ENCODE measurements at regions not wholly inside any gene's neighbourhood (a gene's known extent, or its start where the extent isn't known, plus 50 kb on each side); places are given as distances from the start of the nearest gene placed in this dataset.
A peak's percentile ranks its signal among the peaks of the same experiment; 100 is the strongest.

DNA sequence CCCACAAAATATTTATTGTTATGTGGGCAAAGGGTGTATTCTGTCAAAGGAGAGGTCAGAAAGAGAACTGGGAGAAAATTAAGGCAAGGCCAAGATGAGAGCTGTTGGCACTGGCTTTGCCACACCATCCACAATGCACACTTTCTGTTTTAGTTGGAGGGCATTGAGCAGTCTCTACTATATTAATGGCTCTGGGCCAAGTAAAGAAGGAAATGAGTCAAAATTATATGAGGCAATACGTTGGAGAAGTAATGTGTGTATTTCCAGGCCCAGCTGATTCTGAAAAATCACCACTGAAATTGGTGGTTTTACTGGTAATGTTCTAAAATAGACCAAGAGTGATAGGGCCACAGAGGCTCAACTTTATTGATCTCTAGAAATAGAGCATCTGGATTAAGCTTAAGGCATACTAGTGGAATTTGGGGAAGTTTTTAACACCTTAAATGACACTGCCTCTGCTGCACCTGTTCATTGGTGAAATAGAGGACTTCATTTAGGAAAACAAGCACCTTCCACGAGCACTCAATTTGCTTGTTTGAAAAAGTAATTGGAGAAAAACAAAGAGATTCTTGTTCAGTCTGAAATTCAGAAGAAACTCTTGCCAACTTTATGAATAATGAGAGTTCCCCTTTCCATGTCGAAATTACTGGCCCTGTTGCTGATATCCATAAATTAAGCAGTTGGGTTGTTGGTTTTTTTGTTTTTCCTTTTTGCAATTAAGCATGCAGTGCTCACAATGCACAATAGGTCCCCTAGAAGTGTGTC lies 424.9 kb downstream of the ADGRL2 start (continued):
- TF ChIP-seq, protein P1, sequence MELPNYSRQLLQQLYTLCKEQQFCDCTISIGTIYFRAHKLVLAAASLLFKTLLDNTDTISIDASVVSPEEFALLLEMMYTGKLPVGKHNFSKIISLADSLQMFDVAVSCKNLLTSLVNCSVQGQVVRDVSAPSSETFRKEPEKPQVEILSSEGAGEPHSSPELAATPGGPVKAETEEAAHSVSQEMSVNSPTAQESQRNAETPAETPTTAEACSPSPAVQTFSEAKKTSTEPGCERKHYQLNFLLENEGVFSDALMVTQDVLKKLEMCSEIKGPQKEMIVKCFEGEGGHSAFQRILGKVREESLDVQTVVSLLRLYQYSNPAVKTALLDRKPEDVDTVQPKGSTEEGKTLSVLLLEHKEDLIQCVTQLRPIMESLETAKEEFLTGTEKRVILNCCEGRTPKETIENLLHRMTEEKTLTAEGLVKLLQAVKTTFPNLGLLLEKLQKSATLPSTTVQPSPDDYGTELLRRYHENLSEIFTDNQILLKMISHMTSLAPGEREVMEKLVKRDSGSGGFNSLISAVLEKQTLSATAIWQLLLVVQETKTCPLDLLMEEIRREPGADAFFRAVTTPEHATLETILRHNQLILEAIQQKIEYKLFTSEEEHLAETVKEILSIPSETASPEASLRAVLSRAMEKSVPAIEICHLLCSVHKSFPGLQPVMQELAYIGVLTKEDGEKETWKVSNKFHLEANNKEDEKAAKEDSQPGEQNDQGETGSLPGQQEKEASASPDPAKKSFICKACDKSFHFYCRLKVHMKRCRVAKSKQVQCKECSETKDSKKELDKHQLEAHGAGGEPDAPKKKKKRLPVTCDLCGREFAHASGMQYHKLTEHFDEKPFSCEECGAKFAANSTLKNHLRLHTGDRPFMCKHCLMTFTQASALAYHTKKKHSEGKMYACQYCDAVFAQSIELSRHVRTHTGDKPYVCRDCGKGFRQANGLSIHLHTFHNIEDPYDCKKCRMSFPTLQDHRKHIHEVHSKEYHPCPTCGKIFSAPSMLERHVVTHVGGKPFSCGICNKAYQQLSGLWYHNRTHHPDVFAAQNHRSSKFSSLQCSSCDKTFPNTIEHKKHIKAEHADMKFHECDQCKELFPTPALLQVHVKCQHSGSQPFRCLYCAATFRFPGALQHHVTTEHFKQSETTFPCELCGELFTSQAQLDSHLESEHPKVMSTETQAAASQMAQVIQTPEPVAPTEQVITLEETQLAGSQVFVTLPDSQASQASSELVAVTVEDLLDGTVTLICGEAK (IDR thresholded peaks at IDR 0.05; ENCODE audit: borderline replicate concordance): peak; percentile 55; the same call in 1 of the 2 replicates
- TF ChIP-seq IKZF2 (IDR thresholded peaks at IDR 0.05): peak; percentile 52 to 76; a peak in 3 of 4 replicates
- no peak for TF ChIP-seq RBBP5 (conservative IDR thresholded peaks at IDR 0.05)
- peak; percentile 94 for TF ChIP-seq SMAD1 (IDR thresholded peaks at IDR 0.05; ENCODE audit: low read depth, partially characterized antibody)
- TF ChIP-seq GATAD2B (conservative IDR thresholded peaks at IDR 0.05; ENCODE audit: low read depth): 0 out of 2 replicates have a peak, but pooled peaks have one; percentile 44
- TF ChIP-seq DPF2 (IDR thresholded peaks at IDR 0.05): peak; percentile 59; the same call in 1 of the 2 replicates

DNA sequence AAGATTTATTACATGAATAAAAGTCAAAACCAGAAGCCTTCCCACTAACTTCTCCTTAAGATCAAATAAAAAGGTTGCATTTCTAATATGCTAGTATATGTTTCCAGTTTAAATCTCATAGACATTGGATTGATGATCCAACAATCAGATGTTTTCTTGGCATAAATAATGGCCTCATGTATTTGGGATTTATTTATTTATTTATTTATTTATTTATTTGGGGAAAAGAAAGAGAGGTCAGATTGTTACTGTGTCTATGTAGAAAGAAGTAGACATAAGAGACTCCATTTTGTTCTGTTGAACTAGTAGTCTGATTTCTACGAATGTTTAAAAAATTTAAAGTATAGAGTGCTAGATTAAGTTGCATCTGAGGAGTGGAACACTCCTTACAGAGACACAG lies 422.4 kb downstream of the ADGRL2 start:
- FAIRE-seq (no peak), ATAC-seq (no peak), DNase-seq (ENCODE audit: low read depth, low spot score) (no peak)
- Histone ChIP-seq H3K4me3 (no peak overlapping the region), H3K9me3 (replicated peaks; ENCODE audit: control insufficient read depth, insufficient read depth, low read length) (no peaks in the 10 kb centered on the region), H3K4me2 (ENCODE audit: control insufficient read depth, insufficient read depth) (no peak overlapping the region), H3K9ac (ENCODE audit: control insufficient read depth, insufficient read depth, low read length) (no peak overlapping the region), H3K36me3 (ENCODE audit: control insufficient read depth in 2 of 2, insufficient read depth in 2 of 2, low read length in 1 of 2) (no peaks in the 10 kb centered on the region), H3K27me3 (replicated peaks in 1 of 2; ENCODE audit: control insufficient read depth in 2 of 2, insufficient read depth in 2 of 2, low read length in 1 of 2) (no peaks in the 10 kb centered on the region), H3K4me1 (ENCODE audit: control insufficient read depth, insufficient read depth, low read length) (no peaks in the 10 kb centered on the region), H2AFZ (ENCODE audit: control insufficient read depth, low read depth, low read length) (no peak overlapping the region), H3K79me2 (ENCODE audit: control insufficient read depth, insufficient read depth, low read length) (no peaks in the 10 kb centered on the region), H3K27ac (ENCODE audit: control insufficient read depth, insufficient read depth) (no peak overlapping the region), H4K20me1 (ENCODE audit: control insufficient read depth, insufficient read depth) (no peaks in the 10 kb centered on the region)
- no TSS peak for BruUV-seq (replicated peaks)
- CTCF ChIA-PET: no interaction called here
- in situ Hi-C loops (cut with MboI): no loop called here
- SMC1A ChIA-PET (ENCODE audit: uncharacterized antibody, unreplicated experiment): interaction anchor here (0.6 to 6.9 kb wide), 8 partner anchors 31 to 95 kb away, joined by 3 to 41 read pairs (median 3); no protein-coding TSS in a partner anchor
- RAD21 ChIA-PET (ENCODE audit: unreplicated experiment): interaction anchor here (0.7 to 2.1 kb wide), 3 partner anchors 61 to 100 kb away, joined by 3 to 6 read pairs (median 3); no protein-coding TSS in a partner anchor
- POLR2A ChIA-PET: interaction anchor here (0.9 to 1.4 kb wide), 2 partner anchors 59 to 70 kb away, joined by 3 to 5 read pairs; no protein-coding TSS in a partner anchor
- WGBS (ENCODE audit: insufficient coverage, insufficient replicate concordance, low lambda C conversion rate, missing lambda C conversion rate): 0% methylated on average over 1 of the region's 1 CpG
- intact Hi-C loops (cut with micrococcal nuclease; ENCODE audit: unreplicated experiment): no loop called here
- TF ChIP-seq TAF1 (IDR thresholded peaks at IDR 0.05; ENCODE audit: borderline replicate concordance, low read depth, low read length): no peak
- TF ChIP-seq, protein P2, sequence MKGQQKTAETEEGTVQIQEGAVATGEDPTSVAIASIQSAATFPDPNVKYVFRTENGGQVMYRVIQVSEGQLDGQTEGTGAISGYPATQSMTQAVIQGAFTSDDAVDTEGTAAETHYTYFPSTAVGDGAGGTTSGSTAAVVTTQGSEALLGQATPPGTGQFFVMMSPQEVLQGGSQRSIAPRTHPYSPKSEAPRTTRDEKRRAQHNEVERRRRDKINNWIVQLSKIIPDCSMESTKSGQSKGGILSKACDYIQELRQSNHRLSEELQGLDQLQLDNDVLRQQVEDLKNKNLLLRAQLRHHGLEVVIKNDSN (IDR thresholded peaks at IDR 0.05; ENCODE audit: borderline replicate concordance, extremely low read length, insufficient read depth, low read depth, low read length): no peak
- TF ChIP-seq SRF (IDR thresholded peaks at IDR 0.05; ENCODE audit: low read depth in 2 of 2, low read length in 2 of 2): no peak
- no peak for TF ChIP-seq SP1 (IDR thresholded peaks at IDR 0.05; ENCODE audit: low read depth, low read length)
- TF ChIP-seq, protein P3, sequence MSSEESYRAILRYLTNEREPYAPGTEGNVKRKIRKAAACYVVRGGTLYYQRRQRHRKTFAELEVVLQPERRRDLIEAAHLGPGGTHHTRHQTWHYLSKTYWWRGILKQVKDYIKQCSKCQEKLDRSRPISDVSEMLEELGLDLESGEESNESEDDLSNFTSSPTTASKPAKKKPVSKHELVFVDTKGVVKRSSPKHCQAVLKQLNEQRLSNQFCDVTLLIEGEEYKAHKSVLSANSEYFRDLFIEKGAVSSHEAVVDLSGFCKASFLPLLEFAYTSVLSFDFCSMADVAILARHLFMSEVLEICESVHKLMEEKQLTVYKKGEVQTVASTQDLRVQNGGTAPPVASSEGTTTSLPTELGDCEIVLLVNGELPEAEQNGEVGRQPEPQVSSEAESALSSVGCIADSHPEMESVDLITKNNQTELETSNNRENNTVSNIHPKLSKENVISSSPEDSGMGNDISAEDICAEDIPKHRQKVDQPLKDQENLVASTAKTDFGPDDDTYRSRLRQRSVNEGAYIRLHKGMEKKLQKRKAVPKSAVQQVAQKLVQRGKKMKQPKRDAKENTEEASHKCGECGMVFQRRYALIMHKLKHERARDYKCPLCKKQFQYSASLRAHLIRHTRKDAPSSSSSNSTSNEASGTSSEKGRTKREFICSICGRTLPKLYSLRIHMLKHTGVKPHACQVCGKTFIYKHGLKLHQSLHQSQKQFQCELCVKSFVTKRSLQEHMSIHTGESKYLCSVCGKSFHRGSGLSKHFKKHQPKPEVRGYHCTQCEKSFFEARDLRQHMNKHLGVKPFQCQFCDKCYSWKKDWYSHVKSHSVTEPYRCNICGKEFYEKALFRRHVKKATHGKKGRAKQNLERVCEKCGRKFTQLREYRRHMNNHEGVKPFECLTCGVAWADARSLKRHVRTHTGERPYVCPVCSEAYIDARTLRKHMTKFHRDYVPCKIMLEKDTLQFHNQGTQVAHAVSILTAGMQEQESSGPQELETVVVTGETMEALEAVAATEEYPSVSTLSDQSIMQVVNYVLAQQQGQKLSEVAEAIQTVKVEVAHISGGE (CRISPR knock-in tag; IDR thresholded peaks at IDR 0.05): no peak
- TF ChIP-seq NFXL1 (IDR thresholded peaks at IDR 0.05; ENCODE audit: borderline replicate concordance): no peak
